ENCODE measurements at regions not wholly inside any gene's neighbourhood (a gene's known extent, or its start where the extent isn't known, plus 50 kb on each side); places are given as distances from the start of the nearest gene placed in this dataset.
"Not testable (repeated sequence)": the region's sequence is repeated elsewhere in the genome, so short reads cannot be mapped to it uniquely, and the experiment has no call there.

GRCh38 chr1:229900220-229900619 is 166.8 kb upstream of the GALNT2 start:
- DNase-seq (ENCODE audit: low read depth), result no peak
- no peak for TF ChIP-seq CTCF (conservative IDR thresholded peaks at IDR 0.05; ENCODE audit: low read depth, low read length)
- no peak overlapping the region for H3K4me3 ChIP-seq (ENCODE audit: low read depth, low read length)

- DNase-seq (ENCODE audit: low read depth), result no peak
- H3K4me3 ChIP-seq (ENCODE audit: low read depth, low read length), result no peak overlapping the region
- no peak for TF ChIP-seq CTCF (conservative IDR thresholded peaks at IDR 0.05; ENCODE audit: low read depth, low read length)
Observed at GRCh38 chr1:229905031-229905545, 161.9 kb upstream of the GALNT2 start.

GRCh38 chr1:229905652-229906051 is 161.4 kb upstream of the GALNT2 start:
- DNase-seq (ENCODE audit: low read depth), result no peak
- no peak for TF ChIP-seq CTCF (conservative IDR thresholded peaks at IDR 0.05; ENCODE audit: low read depth, low read length)
- no peak overlapping the region for H3K4me3 ChIP-seq (ENCODE audit: low read depth, low read length)

GRCh38 chr1:229907884-229908638 is 159.0 kb upstream of the GALNT2 start:
- no peak for DNase-seq (ENCODE audit: low read depth)
- no peak for TF ChIP-seq CTCF (conservative IDR thresholded peaks at IDR 0.05; ENCODE audit: low read depth, low read length)
- H3K4me3 ChIP-seq (ENCODE audit: low read depth, low read length), result no peak overlapping the region

GRCh38 chr1:229908689-229909088 is 158.3 kb upstream of the GALNT2 start:
- DNase-seq (ENCODE audit: low read depth), result no peak
- TF ChIP-seq CTCF (conservative IDR thresholded peaks at IDR 0.05; ENCODE audit: low read depth, low read length), result no peak

GRCh38 chr1:229913489-229913888 is 153.5 kb upstream of the GALNT2 start:
- no peak overlapping the region for H3K4me3 ChIP-seq (ENCODE audit: low read depth, low read length)
- no peak for DNase-seq (ENCODE audit: low read depth)
- TF ChIP-seq CTCF (conservative IDR thresholded peaks at IDR 0.05; ENCODE audit: low read depth, low read length), result no peak

More at GRCh38 chr1:229908689-229909088, 158.3 kb upstream of the GALNT2 start:
- no peak overlapping the region for H3K4me3 ChIP-seq (ENCODE audit: low read depth, low read length)

GRCh38 chr1:229919488-229919887 is 147.6 kb upstream of the GALNT2 start:
- DNase-seq (ENCODE audit: low read depth); H3K4me3 ChIP-seq (ENCODE audit: low read depth, low read length): not testable (repeated sequence)
